ENCODE measurements at regions not wholly inside any gene's neighbourhood (a gene's known extent, or its start where the extent isn't known, plus 50 kb on each side); places are given as distances from the start of the nearest gene placed in this dataset.

GRCh38 chr3:174377096-174377495 is 482.0 kb upstream of the NAALADL2 start:
- no peak for TF ChIP-seq NFIC (IDR thresholded peaks at IDR 0.05)
- no peak for TF ChIP-seq ZBTB7A (IDR thresholded peaks at IDR 0.05; ENCODE audit: low read depth)
- no peak for TF ChIP-seq TAF1 (IDR thresholded peaks at IDR 0.05; ENCODE audit: low read depth)
- no peak for TF ChIP-seq MAX (IDR thresholded peaks at IDR 0.05)
- no peak for TF ChIP-seq CEBPB (IDR thresholded peaks at IDR 0.05)
- no peak for TF ChIP-seq REST (IDR thresholded peaks at IDR 0.05; ENCODE audit: low read depth)
- no peak for TF ChIP-seq EP300 (IDR thresholded peaks at IDR 0.05; ENCODE audit: borderline replicate concordance)
- no peak for TF ChIP-seq RAD21 (IDR thresholded peaks at IDR 0.05; ENCODE audit: low read depth)
- no peak for TF ChIP-seq USF1 (IDR thresholded peaks at IDR 0.05)
- no peak for TF ChIP-seq FOXM1 (IDR thresholded peaks at IDR 0.05; ENCODE audit: borderline replicate concordance, low read depth)
- no peak for TF ChIP-seq TEAD4 (IDR thresholded peaks at IDR 0.05)
- TF ChIP-seq YY1 (IDR thresholded peaks at IDR 0.05; ENCODE audit: low read depth) = no peak
